ENCODE measurements at regions not wholly inside any gene's neighbourhood (a gene's known extent, or its start where the extent isn't known, plus 50 kb on each side); places are given as distances from the start of the nearest gene placed in this dataset.

DNA sequence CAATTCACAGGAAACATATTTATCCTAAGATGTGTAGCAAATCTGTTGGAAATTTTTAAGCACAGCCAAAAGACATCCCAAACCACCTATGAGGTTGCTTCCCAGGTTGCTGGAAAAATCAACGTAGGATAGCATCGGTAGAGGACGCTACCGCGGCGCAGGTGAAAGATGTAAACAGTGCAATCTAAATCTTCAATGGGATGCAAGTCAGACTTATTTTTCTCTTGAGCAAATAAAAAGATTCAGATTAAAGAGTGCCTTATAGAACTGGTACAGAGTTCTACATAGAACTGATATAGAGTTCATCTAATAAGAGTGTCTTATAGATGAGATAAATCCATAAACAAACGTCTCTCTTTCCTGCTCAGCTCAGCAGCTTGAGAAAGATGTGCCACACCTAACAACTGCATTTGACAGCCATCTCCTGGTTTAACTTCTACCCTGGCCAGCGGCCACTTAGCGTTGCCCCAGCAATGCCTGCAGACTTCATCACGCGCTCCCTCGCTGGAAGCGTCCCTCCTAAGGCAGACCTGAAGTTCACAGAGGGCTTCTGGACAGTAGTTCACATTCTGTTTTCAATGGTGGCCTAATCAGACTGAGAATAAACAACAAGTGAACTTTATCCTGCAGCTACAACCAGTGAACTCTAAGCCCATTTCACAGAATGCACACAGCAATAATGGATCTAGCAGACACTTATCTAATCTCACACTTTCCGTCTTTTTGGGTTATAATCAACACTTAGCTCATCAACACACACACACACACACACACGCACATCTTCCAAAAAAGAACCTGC lies 164.5 kb downstream of the TOMM20 start:
- H3K27ac ChIP-seq (replicated peaks) = peak overlapping the region; percentile 97
- DNase-seq (ENCODE audit: low read depth in 1 of 2, low spot score in 1 of 2) = no peak
- no peak overlapping the region for H3K4me3 ChIP-seq (replicated peaks; ENCODE audit: insufficient read depth, low read length)
- TF ChIP-seq POLR2AphosphoS5 (IDR thresholded peaks at IDR 0.05; ENCODE audit: low read depth) (peak; percentile 62; the same call in 1 of the 2 replicates), SPI1 (IDR thresholded peaks at IDR 0.05; ENCODE audit: borderline replicate concordance, low read depth) (no peak)
- H3K27me3 ChIP-seq (ENCODE audit: insufficient read depth, poor library complexity, severe bottlenecking) = no peaks in the 10 kb centered on the region

DNA sequence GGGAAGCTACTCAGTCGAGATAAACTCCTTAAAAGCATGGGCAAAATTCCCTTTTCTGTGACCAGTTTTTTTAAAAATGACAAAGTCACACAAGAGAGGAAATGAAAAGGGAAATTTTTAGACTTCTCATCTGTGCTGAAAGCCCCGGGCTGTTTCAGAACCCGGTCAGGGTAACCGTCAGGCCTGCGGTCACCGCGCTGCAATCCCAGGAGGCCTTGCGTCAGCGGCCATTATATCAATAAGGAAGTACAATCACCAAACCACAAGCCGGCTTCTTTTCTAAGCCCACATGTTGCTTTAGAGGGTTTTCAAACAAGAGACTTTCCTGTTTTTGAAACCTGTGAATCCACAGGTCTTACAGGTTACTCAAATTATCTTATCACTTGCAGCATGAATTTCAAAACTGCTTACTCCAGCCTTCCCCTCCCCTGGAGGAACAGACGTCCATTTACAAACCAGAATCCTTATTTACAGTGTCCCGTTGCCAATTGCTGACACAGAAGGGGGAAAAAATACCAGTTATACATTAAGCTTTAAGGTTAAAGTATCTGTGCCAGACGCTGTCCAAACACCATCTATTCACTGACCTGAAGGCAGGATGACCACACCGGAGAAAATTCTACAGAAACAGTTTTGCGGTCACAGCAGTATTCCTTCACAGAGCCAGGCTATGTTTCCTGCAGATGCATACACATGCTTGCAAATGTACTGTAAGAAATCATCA lies 165.3 kb downstream of the TOMM20 start:
- Histone ChIP-seq H3K27me3 (ENCODE audit: insufficient read depth, poor library complexity, severe bottlenecking) (no peaks in the 10 kb centered on the region), H3K4me3 (replicated peaks; ENCODE audit: insufficient read depth, low read length) (no peak overlapping the region), H3K27ac (replicated peaks) (peak overlapping the region; percentile 97)
- peak; percentile 89 to 99 for DNase-seq (ENCODE audit: low read depth in 1 of 2, low spot score in 1 of 2)
- TF ChIP-seq SPI1 (IDR thresholded peaks at IDR 0.05; ENCODE audit: borderline replicate concordance, low read depth) (peak; percentile 77), GABPA (IDR thresholded peaks at IDR 0.05; ENCODE audit: low read depth) (peak; percentile 36; the same call in 1 of the 2 replicates), POLR2AphosphoS5 (IDR thresholded peaks at IDR 0.05; ENCODE audit: low read depth) (peak; percentile 39; the same call in 1 of the 2 replicates)
- TF ChIP-seq, protein P1, sequence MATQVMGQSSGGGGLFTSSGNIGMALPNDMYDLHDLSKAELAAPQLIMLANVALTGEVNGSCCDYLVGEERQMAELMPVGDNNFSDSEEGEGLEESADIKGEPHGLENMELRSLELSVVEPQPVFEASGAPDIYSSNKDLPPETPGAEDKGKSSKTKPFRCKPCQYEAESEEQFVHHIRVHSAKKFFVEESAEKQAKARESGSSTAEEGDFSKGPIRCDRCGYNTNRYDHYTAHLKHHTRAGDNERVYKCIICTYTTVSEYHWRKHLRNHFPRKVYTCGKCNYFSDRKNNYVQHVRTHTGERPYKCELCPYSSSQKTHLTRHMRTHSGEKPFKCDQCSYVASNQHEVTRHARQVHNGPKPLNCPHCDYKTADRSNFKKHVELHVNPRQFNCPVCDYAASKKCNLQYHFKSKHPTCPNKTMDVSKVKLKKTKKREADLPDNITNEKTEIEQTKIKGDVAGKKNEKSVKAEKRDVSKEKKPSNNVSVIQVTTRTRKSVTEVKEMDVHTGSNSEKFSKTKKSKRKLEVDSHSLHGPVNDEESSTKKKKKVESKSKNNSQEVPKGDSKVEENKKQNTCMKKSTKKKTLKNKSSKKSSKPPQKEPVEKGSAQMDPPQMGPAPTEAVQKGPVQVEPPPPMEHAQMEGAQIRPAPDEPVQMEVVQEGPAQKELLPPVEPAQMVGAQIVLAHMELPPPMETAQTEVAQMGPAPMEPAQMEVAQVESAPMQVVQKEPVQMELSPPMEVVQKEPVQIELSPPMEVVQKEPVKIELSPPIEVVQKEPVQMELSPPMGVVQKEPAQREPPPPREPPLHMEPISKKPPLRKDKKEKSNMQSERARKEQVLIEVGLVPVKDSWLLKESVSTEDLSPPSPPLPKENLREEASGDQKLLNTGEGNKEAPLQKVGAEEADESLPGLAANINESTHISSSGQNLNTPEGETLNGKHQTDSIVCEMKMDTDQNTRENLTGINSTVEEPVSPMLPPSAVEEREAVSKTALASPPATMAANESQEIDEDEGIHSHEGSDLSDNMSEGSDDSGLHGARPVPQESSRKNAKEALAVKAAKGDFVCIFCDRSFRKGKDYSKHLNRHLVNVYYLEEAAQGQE (IDR thresholded peaks at IDR 0.05; ENCODE audit: insufficient replicate concordance, low read depth) = peak; percentile 41
- TF ChIP-seq, protein P2, sequence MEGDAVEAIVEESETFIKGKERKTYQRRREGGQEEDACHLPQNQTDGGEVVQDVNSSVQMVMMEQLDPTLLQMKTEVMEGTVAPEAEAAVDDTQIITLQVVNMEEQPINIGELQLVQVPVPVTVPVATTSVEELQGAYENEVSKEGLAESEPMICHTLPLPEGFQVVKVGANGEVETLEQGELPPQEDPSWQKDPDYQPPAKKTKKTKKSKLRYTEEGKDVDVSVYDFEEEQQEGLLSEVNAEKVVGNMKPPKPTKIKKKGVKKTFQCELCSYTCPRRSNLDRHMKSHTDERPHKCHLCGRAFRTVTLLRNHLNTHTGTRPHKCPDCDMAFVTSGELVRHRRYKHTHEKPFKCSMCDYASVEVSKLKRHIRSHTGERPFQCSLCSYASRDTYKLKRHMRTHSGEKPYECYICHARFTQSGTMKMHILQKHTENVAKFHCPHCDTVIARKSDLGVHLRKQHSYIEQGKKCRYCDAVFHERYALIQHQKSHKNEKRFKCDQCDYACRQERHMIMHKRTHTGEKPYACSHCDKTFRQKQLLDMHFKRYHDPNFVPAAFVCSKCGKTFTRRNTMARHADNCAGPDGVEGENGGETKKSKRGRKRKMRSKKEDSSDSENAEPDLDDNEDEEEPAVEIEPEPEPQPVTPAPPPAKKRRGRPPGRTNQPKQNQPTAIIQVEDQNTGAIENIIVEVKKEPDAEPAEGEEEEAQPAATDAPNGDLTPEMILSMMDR (IDR thresholded peaks at IDR 0.05; ENCODE audit: insufficient read depth, low read length) = no peak

DNA sequence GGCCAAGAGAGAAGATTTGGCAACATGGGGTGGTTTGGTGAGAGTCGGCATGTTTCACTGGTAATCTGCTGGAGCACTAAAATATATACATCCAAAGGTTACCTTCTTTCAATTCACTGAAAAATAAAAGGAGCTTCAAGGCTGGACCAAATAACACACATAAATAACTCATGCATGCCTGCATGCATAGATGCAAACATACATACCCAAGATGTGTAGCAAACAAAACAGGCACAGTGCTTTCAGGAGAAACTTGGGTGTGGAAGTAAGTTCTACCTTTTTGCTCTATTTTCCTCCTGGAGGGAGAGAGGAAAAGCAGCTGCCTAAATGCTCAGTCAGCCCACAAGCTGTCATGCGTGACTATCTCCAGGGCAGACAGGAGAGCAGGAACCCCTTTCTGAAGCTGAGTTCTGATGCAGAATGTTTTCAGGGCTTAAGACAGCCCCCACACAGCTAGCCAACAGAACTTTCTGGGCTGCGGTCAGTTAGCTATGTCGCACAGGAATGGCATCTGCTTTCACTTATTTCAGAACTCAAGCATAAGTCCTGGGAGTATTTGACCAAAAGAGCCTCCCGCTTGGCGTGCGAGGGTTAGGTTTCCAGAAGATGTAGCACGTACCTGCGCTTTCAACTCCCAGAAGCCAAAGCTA lies 166.2 kb downstream of the TOMM20 start:
- peak overlapping the region; percentile 97 for H3K27ac ChIP-seq (replicated peaks)

More for the DNA sequence above, 166.2 kb downstream of the TOMM20 start:
- H3K27me3 ChIP-seq (ENCODE audit: insufficient read depth, poor library complexity, severe bottlenecking) = no peaks in the 10 kb centered on the region
- DNase-seq (ENCODE audit: low read depth in 1 of 2, low spot score in 1 of 2) = peak; percentile 72 to 83
- no peak overlapping the region for H3K4me3 ChIP-seq (replicated peaks; ENCODE audit: insufficient read depth, low read length)
- TF ChIP-seq SPI1 (IDR thresholded peaks at IDR 0.05; ENCODE audit: borderline replicate concordance, low read depth) (no peak), POLR2AphosphoS5 (IDR thresholded peaks at IDR 0.05; ENCODE audit: low read depth) (peak; percentile 94)
- TF ChIP-seq, protein P1 (IDR thresholded peaks at IDR 0.05; ENCODE audit: insufficient replicate concordance, low read depth) = no peak

Measured in HL-60 (cell line).